ENCODE measurements at regions not wholly inside any gene's neighbourhood (a gene's known extent, or its start where the extent isn't known, plus 50 kb on each side); places are given as distances from the start of the nearest gene placed in this dataset.

DNA sequence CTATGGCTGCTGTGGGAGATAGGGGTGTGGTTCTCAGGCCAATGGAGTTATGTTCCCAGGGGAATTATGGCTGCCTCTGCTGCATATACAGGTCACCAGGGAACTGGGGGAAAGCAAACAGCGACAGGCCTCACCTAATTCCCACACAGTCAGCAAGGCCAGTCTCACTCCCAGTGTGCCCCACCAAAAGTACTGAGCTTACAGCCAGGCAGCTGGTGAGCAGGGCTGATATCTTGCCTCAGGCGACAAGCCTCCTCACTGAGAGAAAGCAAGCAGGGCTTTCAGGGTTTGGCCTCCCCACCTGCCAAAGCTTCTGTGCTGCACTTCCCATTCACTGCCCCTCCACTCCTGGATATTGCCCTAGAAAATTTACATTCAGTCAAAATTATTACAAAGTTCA lies 273.8 kb upstream of the TARS1 start:
- Mint-ChIP-seq H3K4me1 (no peaks in the 10 kb centered on the region), H3K36me3 (peaks cover 0 to 6% (median 0%) of the 10 kb centered on the region in 3 donors), H3K9me3 (peaks cover 13 to 44% (median 24%) of the 10 kb centered on the region in 6 donors), H3K4me3 (no peak overlapping the region), H3K27me3 (ENCODE audit: low read depth in 3 of 3) (peaks cover 0 to 3% (median 3%) of the 10 kb centered on the region in 3 donors), H3K27ac (no peak overlapping the region)
- no peak for DNase-seq

DNA sequence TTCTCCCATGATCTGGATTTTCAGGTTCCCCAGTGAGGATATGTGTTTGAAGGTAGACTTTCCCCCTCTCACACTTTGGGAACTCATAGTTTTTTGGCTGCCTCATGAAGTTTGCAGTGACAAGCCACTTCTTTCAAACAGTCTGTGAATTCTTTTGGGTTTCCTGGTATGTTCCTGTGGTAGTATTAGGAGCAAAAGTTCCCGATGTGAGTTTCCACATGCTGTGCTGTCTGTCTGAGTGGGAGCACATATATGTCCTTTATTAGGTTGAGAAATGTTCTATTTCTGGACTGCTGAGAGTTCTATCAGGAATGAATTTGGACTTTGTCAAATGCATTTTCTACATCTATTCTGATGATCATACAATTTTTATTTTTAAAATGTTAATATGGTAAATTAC lies 273.2 kb upstream of the TARS1 start:
- peaks cover 2 to 3% (median 3%) of the 10 kb centered on the region in 3 donors for H3K27me3 Mint-ChIP-seq (ENCODE audit: low read depth in 3 of 3)
- H3K9me3 Mint-ChIP-seq = peaks cover 13 to 44% (median 21%) of the 10 kb centered on the region in 6 donors
- DNase-seq = no peak
- H3K27ac Mint-ChIP-seq = no peak overlapping the region
- H3K36me3 Mint-ChIP-seq = peaks cover 0 to 6% (median 0%) of the 10 kb centered on the region in 3 donors
- H3K4me1 Mint-ChIP-seq = no peaks in the 10 kb centered on the region
- H3K4me3 Mint-ChIP-seq = no peak overlapping the region

DNA sequence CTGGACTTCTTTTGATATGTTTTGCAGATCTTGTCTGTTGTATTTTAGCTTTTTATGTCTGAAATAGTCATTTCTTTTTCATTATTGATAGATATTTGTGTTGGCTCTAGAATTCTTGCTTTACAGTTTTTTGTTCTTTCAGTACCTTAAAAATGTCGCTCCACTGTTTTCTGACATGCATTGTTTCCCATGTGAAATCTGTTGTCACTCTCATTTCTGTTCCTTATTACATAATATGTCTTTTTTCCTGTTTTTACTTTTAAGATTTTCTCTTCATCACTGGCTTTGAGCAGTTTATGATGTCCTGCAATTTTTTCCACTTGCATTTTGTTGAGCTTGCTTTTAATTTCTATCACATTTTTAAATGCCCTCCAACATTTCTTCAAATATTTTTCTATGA lies 270.4 kb upstream of the TARS1 start:
- H3K36me3 Mint-ChIP-seq = peaks cover 0 to 6% (median 0%) of the 10 kb centered on the region in 3 donors
- peaks cover 13 to 28% (median 18%) of the 10 kb centered on the region in 6 donors for H3K9me3 Mint-ChIP-seq
- H3K27me3 Mint-ChIP-seq (ENCODE audit: low read depth in 3 of 3) = peaks cover 0 to 4% (median 2%) of the 10 kb centered on the region in 3 donors
- no peak for DNase-seq
- no peak overlapping the region for H3K27ac Mint-ChIP-seq
- no peaks in the 10 kb centered on the region for H3K4me1 Mint-ChIP-seq
- H3K4me3 Mint-ChIP-seq = no peak overlapping the region

DNA sequence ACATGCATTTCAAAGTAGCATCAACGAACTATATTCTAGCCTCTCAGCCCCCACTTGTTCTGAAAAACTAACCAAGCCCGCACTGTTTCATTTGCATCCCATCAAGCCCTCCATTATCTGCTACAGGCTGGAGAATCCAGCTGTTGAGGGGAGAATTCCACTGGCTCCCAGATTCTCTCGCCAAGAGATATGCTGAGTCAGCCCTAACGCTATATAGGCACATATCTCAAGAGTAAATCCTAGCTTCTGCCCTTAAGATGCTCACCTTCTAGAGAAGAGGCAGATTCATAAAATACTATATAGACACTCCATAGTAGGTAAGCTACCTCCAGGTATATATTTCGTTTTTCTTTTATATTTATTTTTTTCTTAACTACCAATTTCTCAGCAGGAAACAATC lies 266.4 kb upstream of the TARS1 start:
- Mint-ChIP-seq H3K27ac (no peak overlapping the region), H3K4me1 (no peaks in the 10 kb centered on the region)

DNA sequence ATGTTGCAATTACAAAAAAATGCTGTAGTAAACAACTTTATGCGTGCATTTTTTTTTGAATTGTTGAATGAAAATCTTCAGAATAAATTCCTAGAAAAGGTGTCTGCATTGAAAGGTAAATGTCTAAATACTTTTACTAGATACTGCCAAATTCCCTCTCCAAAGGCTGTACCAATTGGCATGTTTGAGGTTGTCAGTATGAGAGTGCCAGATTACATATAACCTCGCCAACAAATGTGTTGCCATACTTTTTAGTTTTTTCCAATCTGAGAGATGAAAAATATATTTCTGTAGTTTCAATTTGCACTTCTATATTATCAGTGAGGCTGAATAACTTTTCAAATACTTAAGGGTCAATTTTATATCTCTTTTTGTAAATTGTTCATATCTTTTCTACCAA lies 261.5 kb upstream of the TARS1 start:
- peaks cover 0 to 7% (median under 1%) of the 10 kb centered on the region in 6 donors for H3K9me3 Mint-ChIP-seq
- peaks cover 0 to 4% (median 0%) of the 10 kb centered on the region in 3 donors for H3K27me3 Mint-ChIP-seq (ENCODE audit: low read depth in 3 of 3)
- DNase-seq = no peak
- no peak overlapping the region for H3K4me3 Mint-ChIP-seq
- H3K36me3 Mint-ChIP-seq = no peaks in the 10 kb centered on the region
- no peak overlapping the region for H3K27ac Mint-ChIP-seq
- peaks cover 6 to 8% of the 10 kb centered on the region in 2 donors for H3K4me1 Mint-ChIP-seq

More for the DNA sequence above, 266.4 kb upstream of the TARS1 start:
- Mint-ChIP-seq H3K4me3 (no peak overlapping the region), H3K9me3 (peaks cover 6 to 18% (median 13%) of the 10 kb centered on the region in 6 donors), H3K36me3 (peaks cover 0 to 6% (median 0%) of the 10 kb centered on the region in 3 donors), H3K27me3 (ENCODE audit: low read depth in 3 of 3) (peaks cover 0 to 2% (median 1%) of the 10 kb centered on the region in 3 donors)
- DNase-seq = no peak

DNA sequence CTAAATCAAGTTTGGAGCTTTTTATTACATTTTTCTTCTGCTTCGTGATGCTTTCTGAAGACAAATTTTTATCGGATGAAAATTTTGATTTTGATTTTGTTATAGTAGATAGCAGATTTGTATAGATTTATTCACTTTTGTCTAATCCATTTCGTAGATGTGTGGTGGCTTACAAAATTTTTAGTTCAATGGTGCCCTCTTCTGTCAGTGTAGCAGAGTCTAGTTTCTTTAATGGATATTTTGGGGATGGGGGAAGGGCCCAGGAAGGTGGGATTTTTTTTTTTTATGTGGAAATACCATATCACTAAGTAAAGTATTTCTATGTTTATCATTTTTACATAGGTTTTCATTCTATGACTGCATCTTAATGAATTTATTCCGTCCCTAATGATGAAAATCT lies 259.9 kb upstream of the TARS1 start:
- H3K27ac Mint-ChIP-seq = no peak overlapping the region
- H3K4me1 Mint-ChIP-seq = peaks cover 6 to 8% of the 10 kb centered on the region in 2 donors
- no peaks in the 10 kb centered on the region for H3K36me3 Mint-ChIP-seq
- peaks cover 0 to 10% (median 0%) of the 10 kb centered on the region in 6 donors for H3K9me3 Mint-ChIP-seq
- peaks cover 0 to 3% (median 0%) of the 10 kb centered on the region in 3 donors for H3K27me3 Mint-ChIP-seq (ENCODE audit: low read depth in 3 of 3)
- no peak overlapping the region for H3K4me3 Mint-ChIP-seq
- DNase-seq = no peak

DNA sequence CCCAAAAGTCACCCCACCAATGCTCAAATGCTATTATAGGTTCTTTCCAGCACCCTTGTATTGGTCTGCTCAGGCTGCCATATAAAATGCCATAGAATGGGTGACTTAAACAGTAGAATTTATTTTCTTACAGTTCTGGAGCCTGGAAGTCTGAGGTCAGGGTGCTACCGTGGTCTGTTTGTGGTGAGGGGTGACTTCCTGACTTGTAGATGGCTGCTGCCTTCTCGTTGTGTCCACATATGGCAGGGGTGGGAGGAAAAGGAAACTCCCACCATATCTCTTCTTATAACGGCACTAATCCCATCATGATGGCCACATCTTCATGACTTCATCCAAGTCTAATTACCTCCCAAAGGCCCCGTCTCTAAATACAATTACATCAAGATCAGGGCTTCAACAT lies 257.8 kb upstream of the TARS1 start:
- Mint-ChIP-seq H3K9me3 (peaks cover 0 to 12% (median 2%) of the 10 kb centered on the region in 6 donors), H3K4me3 (no peak overlapping the region), H3K36me3 (no peaks in the 10 kb centered on the region), H3K27ac (no peak overlapping the region), H3K4me1 (peaks cover 6 to 8% of the 10 kb centered on the region in 2 donors), H3K27me3 (ENCODE audit: low read depth in 3 of 3) (peaks cover 0 to 3% (median 0%) of the 10 kb centered on the region in 3 donors)
- no peak for DNase-seq

DNA sequence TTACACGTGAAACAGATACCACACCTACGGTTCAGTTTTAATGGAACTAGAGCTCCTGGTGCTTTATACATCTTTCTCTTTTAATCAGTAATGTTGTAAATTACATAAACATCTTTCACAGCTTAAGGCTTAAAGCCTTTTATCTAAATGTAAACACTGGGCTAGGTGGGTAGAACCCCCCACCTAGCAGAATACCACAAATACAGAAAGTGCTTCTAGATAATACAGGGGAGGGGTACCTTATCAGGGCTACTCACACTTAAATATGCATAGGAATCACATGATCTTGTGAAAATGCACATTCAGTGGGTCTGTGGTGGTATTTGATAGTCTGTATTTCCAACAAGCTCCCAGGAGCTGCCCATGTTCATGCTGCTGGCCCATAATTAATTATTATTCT lies 256.4 kb upstream of the TARS1 start:
- H3K9me3 Mint-ChIP-seq = peaks cover 6 to 26% (median 8%) of the 10 kb centered on the region in 6 donors
- H3K36me3 Mint-ChIP-seq = peaks cover 0 to 4% (median 0%) of the 10 kb centered on the region in 3 donors
- H3K27ac Mint-ChIP-seq = no peak overlapping the region
- no peak overlapping the region for H3K4me3 Mint-ChIP-seq
- DNase-seq = no peak
- peaks cover 6 to 8% of the 10 kb centered on the region in 2 donors for H3K4me1 Mint-ChIP-seq
- peaks cover 0 to 4% (median 0%) of the 10 kb centered on the region in 3 donors for H3K27me3 Mint-ChIP-seq (ENCODE audit: low read depth in 3 of 3)

DNA sequence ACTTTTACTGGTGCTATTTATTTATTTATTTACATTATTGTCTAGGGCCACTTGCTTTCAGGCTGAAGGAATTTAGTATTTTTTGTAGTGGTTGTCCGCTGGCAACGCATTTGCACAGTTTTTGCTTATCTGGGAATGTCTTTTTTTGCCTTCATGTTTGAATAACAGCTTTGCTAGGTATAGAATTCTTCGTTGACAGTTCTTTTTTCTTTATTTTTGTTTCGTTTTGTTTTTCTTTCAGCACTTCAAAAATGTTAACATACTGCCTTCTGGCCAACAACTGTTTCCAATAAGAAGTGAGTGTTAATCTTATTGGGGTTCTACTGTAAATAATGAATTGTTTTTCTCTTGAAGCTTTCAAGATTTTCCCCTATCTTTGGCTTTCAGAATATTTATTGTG lies 252.7 kb upstream of the TARS1 start:
- Mint-ChIP-seq H3K4me1 (peaks cover 1 to 2% of the 10 kb centered on the region in 2 donors), H3K36me3 (peaks cover 0 to 4% (median 0%) of the 10 kb centered on the region in 3 donors), H3K4me3 (no peak overlapping the region), H3K27me3 (ENCODE audit: low read depth in 3 of 3) (peaks cover 0 to 1% (median 0%) of the 10 kb centered on the region in 3 donors), H3K27ac (no peak overlapping the region), H3K9me3 (peaks cover 11 to 35% (median 16%) of the 10 kb centered on the region in 6 donors)
- DNase-seq = no peak

DNA sequence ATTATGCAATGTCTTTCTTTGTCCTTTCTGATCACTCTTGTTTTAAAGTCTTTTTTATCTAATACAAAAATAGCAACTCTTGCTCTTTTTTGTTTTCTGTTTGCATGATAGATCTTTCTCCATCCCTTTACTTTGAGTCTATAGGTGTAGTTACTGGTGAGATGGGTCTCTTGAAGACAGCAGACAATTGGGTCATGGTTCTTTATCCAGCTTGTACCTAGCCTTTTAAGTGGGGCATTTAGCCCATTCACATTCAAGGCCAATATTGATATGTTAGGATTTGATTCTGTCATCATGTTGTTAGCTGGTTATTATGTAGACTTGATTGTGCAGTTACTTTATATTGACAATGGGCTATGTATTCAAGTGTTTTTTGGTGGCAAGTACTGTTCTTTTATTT lies 245.9 kb upstream of the TARS1 start:
- peaks cover 0 to 2% (median 0%) of the 10 kb centered on the region in 3 donors for H3K27me3 Mint-ChIP-seq (ENCODE audit: low read depth in 3 of 3)
- no peak overlapping the region for H3K4me3 Mint-ChIP-seq
- no peaks in the 10 kb centered on the region for H3K36me3 Mint-ChIP-seq
- H3K27ac Mint-ChIP-seq = no peak overlapping the region
- no peak for DNase-seq
- H3K4me1 Mint-ChIP-seq = no peaks in the 10 kb centered on the region
- peaks cover 5 to 31% (median 10%) of the 10 kb centered on the region in 6 donors for H3K9me3 Mint-ChIP-seq

DNA sequence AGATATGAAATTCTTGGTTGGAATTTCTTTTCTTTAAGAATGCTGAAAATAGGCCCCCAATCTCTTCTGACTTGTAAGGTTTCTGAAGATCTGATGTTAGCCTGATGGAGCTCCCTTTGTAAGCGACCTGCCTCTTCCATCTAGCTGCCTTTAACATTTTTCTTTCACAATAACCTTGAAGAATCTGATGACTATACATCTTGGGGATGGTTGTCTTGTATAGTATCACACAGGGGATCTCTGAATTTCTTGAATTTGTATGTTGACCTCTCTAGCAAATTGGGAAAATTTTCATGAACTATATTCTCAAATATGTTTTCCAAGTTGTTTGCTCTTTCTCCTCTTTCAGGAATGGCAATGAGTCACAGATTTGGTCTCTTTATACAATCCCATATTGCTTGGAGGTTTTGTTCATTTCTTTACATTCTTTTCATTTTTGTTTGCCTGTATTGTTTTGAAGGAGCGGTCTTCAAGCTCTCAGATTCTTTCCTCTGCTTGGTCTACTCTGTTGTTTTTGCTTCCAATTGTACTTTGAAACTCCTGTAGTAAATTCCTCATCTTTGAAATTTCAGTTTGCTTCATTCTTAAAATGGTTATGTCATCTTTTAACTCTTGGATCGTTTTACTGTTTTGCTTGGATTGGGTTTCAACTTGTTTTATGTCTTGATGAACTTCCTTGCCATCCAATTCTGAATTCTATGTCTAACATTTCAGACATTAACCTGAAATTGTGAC lies 245.2 kb upstream of the TARS1 start:
- H3K4me3 Mint-ChIP-seq = no peak overlapping the region
- DNase-seq = no peak
- H3K27ac Mint-ChIP-seq = no peak overlapping the region
- H3K9me3 Mint-ChIP-seq = peaks cover 3 to 31% (median 10%) of the 10 kb centered on the region in 6 donors
- no peaks in the 10 kb centered on the region for H3K36me3 Mint-ChIP-seq
- peaks cover 0 to 2% (median 0%) of the 10 kb centered on the region in 3 donors for H3K27me3 Mint-ChIP-seq (ENCODE audit: low read depth in 3 of 3)
- no peaks in the 10 kb centered on the region for H3K4me1 Mint-ChIP-seq

DNA sequence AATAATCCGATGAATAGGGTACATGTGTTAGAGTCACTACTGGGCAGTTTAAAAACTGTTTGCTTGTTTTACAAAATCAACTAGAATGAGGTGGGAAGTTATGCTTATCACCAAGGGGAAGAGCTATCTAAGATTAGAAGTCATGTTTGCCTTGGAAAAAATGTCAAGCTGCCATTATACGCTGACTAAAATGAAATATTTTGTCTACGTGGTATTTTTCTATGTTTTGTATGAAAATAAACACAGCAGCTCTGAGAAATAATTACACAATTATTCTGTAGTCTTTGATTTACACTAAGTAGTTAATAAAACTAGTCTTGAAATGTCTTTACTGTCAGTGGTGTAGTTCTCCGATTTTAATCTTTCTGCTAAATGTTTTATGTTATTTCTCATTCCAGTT lies 241.9 kb upstream of the TARS1 start:
- no peak overlapping the region for H3K4me3 Mint-ChIP-seq

DNA sequence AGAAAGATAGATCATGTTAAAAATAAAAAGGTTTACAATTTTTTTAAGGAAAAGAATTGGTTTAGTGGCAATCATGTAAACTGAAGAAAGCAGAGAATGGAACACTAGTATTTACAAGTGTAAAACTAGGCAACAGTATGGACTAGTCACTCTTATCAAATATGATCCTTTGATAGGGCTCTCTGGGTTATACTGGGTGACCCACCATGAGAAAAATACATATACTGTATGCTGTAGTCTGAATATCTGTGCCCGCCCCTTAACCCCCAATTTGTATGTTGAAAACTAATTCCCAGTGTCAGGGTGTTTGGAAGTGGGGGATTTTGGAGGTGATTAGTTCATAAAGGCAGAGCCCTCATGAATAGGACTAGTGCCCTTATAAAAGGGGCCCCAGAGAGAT lies 236.8 kb upstream of the TARS1 start:
- Mint-ChIP-seq H3K9me3 (peaks cover 0 to 8% (median 4%) of the 10 kb centered on the region in 6 donors), H3K27me3 (ENCODE audit: low read depth in 3 of 3) (peaks cover 0 to 2% (median 0%) of the 10 kb centered on the region in 3 donors), H3K4me1 (no peaks in the 10 kb centered on the region), H3K27ac (no peak overlapping the region), H3K36me3 (no peaks in the 10 kb centered on the region), H3K4me3 (no peak overlapping the region)
- DNase-seq = no peak

More for the DNA sequence above, 241.9 kb upstream of the TARS1 start:
- no peaks in the 10 kb centered on the region for H3K36me3 Mint-ChIP-seq
- peaks cover 2 to 22% (median 7%) of the 10 kb centered on the region in 6 donors for H3K9me3 Mint-ChIP-seq
- H3K4me1 Mint-ChIP-seq = no peaks in the 10 kb centered on the region
- H3K27ac Mint-ChIP-seq = no peak overlapping the region
- peaks cover 0 to 2% (median 0%) of the 10 kb centered on the region in 3 donors for H3K27me3 Mint-ChIP-seq (ENCODE audit: low read depth in 3 of 3)
- DNase-seq = no peak

DNA sequence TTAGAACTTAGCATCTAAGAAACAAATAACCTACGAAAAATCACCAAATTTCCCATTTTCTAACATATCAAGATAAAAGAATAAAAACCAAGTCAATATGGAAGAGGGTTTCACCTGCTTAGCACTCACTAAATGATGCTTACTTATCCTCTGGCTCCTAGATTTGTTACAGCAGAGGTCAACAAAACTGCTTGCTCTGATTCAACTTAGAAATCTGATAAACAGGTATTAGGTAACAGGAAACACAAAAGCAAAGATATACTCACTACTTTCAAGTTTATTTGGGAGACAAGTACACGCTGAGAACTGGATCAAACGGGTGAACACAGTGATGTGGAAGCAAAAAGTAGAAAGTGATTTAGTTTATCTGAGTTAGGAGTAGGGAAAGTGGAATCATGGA lies 235.7 kb upstream of the TARS1 start:
- Mint-ChIP-seq H3K4me1 (no peaks in the 10 kb centered on the region), H3K36me3 (no peaks in the 10 kb centered on the region), H3K27ac (no peak overlapping the region), H3K9me3 (peaks cover 0 to 13% (median 6%) of the 10 kb centered on the region in 6 donors), H3K4me3 (no peak overlapping the region), H3K27me3 (ENCODE audit: low read depth in 3 of 3) (no peaks in the 10 kb centered on the region)
- no peak for DNase-seq
